HepG2 (cell line): ENCODE measurements at regions not wholly inside any gene's neighbourhood (a gene's known extent, or its start where the extent isn't known, plus 50 kb on each side); places are given as distances from the start of the nearest gene placed in this dataset.
A peak's percentile ranks its signal among the peaks of the same experiment; 100 is the strongest.

Source experiments
- ATAC-seq: fragments of 200-7000 bp; cut with Tn5 transposase; 3 replicates; pipeline ENCODE4 v1.9.1; 2020; ENCODE audit warnings: mild to moderate bottlenecking, moderate library complexity
- BruUV-seq: library from RNA; stranded (reverse); fragments of 400-500 nt; replicated peaks from 2 replicates; lab custom pipeline; 2021; lab: Mats Ljungman, UMichigan
- CTCF ChIA-PET: fragments of 300-600 bp; formaldehyde crosslinking; extraction: SDS; loops from one replicate; lab custom pipeline; 2021; ENCODE audit warnings: low total read pairs, inconsistent platforms, low intra/inter-chr PET ratio; lab: Yijun Ruan, JAX
- POLR2A ChIA-PET: fragments of 350-600 bp; sonication (Branson Sonifier 250); formaldehyde crosslinking; loops from one replicate; lab custom pipeline; 2020; ENCODE audit warnings: antibody characterized with exemption, inconsistent platforms; lab: Yijun Ruan, JAX
- DNase-seq: peaks from one replicate; pipeline ENCODE4 v3.0.0-alpha.2; 2015; ENCODE audit warnings: low spot score
- FAIRE-seq: peaks from 3 replicates; lab custom pipeline; 2011; peaks lifted over from hg19 to GRCh38; lab: Jason Lieb, UNC
- H2AFZ ChIP-seq: one replicate; pipeline ENCODE4 v1.6.1; 2011; ENCODE audit warnings: low read length, inconsistent platforms
- H3K27ac ChIP-seq: fragments of 300-600 bp; 3 replicates; pipeline ENCODE4 v1.8.0; 2011; ENCODE audit warnings: mixed run types, mild to moderate bottlenecking, mixed read lengths, low read length, inconsistent platforms; ENCODE audit not compliant: insufficient read depth; ENCODE audit errors: extremely low read length
- H3K27me3 ChIP-seq, 2 experiments: fragments of 200-600 bp in 1 of 2; 2 replicates in 1 of 2; 3 replicates in 1 of 2; pipeline versions ENCODE4 v1.6.0 to v1.8.0; 2011; ENCODE audit warnings: low read length in 2 of 2, mild to moderate bottlenecking in 2 of 2, moderate library complexity in 2 of 2, inconsistent platforms in 1 of 2; ENCODE audit not compliant: insufficient read depth in 2 of 2, control insufficient read depth in 1 of 2
- H3K36me3 ChIP-seq, 2 experiments: fragments of 200-600 bp in 1 of 2; replicated peaks in 1 of 2; 2 replicates in 1 of 2; 3 replicates in 1 of 2; pipeline versions ENCODE4 v1.5.1 to v1.8.0; 2011; ENCODE audit warnings: low read length in 2 of 2, inconsistent platforms in 1 of 2; ENCODE audit not compliant: insufficient read depth in 2 of 2, control insufficient read depth in 1 of 2
- H3K4me1 ChIP-seq: 2 replicates; pipeline ENCODE4 v1.5.1; 2012; ENCODE audit warnings: low read length, inconsistent platforms; ENCODE audit not compliant: insufficient read depth
- H3K4me2 ChIP-seq: 2 replicates; pipeline ENCODE4 v1.6.0; 2011; ENCODE audit warnings: low read depth, low read length, inconsistent platforms
- H3K4me3 ChIP-seq, 3 experiments: fragments of 200-600 bp in 1 of 3; sonication (generic), shearing (Covaris generic) in 1 of 3; replicated peaks in 1 of 3; 2 replicates each; pipeline ENCODE4 v1.5.1; 2011 to 2016; ENCODE audit warnings: low read length in 3 of 3, inconsistent platforms in 2 of 3, low read depth in 2 of 3, mild to moderate bottlenecking in 2 of 3, control low read depth in 1 of 3, mixed read lengths in 1 of 3; ENCODE audit not compliant: insufficient read depth in 1 of 3
- H3K79me2 ChIP-seq: one replicate; pipeline ENCODE4 v1.6.1; 2011; ENCODE audit warnings: low read length, inconsistent platforms; ENCODE audit not compliant: insufficient read depth
- H3K9ac ChIP-seq: 2 replicates; pipeline ENCODE4 v1.6.0; 2011; ENCODE audit warnings: mild to moderate bottlenecking, low read depth, low read length, inconsistent platforms; ENCODE audit not compliant: insufficient read depth
- H3K9me3 ChIP-seq: 2 replicates; pipeline ENCODE4 v1.5.1; 2012; ENCODE audit warnings: mild to moderate bottlenecking, low read length
- H4K20me1 ChIP-seq: 2 replicates; pipeline ENCODE4 v1.6.0; 2011; ENCODE audit warnings: inconsistent platforms, mild to moderate bottlenecking, low read length, moderate library complexity; ENCODE audit not compliant: insufficient read depth
- MAFF ChIP-seq: IDR thresholded peaks from 2 replicates; pipeline ENCODE4 v1.6.1; 2011; ENCODE audit warnings: low read depth, low read length, improper control_type of control experiment
- MAFK ChIP-seq, 2 experiments: IDR thresholded peaks in 1 of 2; conservative IDR thresholded peaks in 1 of 2; 2 replicates each; pipeline ENCODE4 v1.6.1; 2011; ENCODE audit warnings: improper control_type of control experiment in 2 of 2, low read length in 2 of 2
- WGBS: methylation state at CpG from one replicate; pipeline ENCODE4 v1.1.6; 2017; ENCODE audit warnings: low lambda C conversion rate; 5-methylcytosine and 5-hydroxymethylcytosine counted together
- in situ Hi-C: cut with HindIII; loops from 2 replicates; pipeline ENCODE4 v1.10.0; 2017; ENCODE audit warnings: low pct_unique_long_range_greater_than_20kb; ENCODE audit not compliant: extremely low pct_ligation_motif_present
- intact Hi-C: fragments of 100-400 bp; cut with micrococcal nuclease; formaldehyde crosslinking; loops from one replicate; pipeline ENCODE4 v1.10.0; 2022; ENCODE audit not compliant: unreplicated experiment
- TF ChIP-seq, protein P1 (sequence below): sonication (generic); formaldehyde crosslinking; IDR thresholded peaks from 2 replicates; pipeline ENCODE4 v1.5.0; 2020; ENCODE audit warnings: mild to moderate bottlenecking, missing genetic modification reagents
- TF ChIP-seq, protein P2 (sequence below): fragments of 450-650 bp; IDR thresholded peaks from 2 replicates; pipeline ENCODE4 v1.6.1; 2016
- TF ChIP-seq, protein P3 (sequence below), 2 experiments: sonication (generic) in 1 of 2; formaldehyde crosslinking in 1 of 2; IDR thresholded peaks; 2 replicates each; pipeline versions ENCODE4 v1.6.1 to v1.9.0; 2014 to 2022; ENCODE audit warnings: antibody characterized with exemption in 1 of 2, borderline replicate concordance in 1 of 2, inconsistent platforms in 1 of 2, low read depth in 1 of 2, missing genetic modification reagents in 1 of 2

DNA sequence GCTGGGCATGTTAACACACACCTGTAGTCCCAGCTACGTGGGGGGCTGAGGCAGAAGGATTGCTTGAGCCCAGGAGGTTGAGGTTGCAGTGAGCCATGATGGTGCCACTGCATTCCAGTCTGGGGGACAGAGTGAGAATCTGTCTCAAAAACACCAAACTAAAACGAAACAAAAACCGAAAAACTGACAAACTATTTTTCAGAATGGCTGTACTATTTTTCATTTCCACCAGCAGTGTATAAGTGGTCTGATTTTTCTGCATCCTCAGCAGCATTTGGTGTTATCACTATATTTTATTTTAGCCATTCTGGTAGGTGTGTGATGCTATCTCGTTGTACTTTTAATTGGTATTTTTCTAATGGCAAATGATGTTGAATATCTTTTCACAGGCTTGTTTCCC, 95.2 kb downstream of the PDCL3 start:
- Histone ChIP-seq H3K36me3 (no peaks in the 10 kb centered on the region), H3K4me2 (no peak overlapping the region), H4K20me1 (no peaks in the 10 kb centered on the region), H3K27ac (no peak overlapping the region), H3K27me3 (peaks cover under 1 to 49% of the 10 kb centered on the region in 2 experiments; a peak in 4 of 5 replicates), H2AFZ (no peak overlapping the region), H3K79me2 (no peaks in the 10 kb centered on the region), H3K9me3 (no peaks in the 10 kb centered on the region), H3K9ac (no peak overlapping the region), H3K4me3 (no peak overlapping the region), H3K4me1 (no peaks in the 10 kb centered on the region)
- 2% methylated on average over 4 of the region's 4 CpGs for WGBS
- FAIRE-seq = no peak
- no peak for DNase-seq
- POLR2A ChIA-PET = interaction anchor here (0.6 kb wide), 1 partner anchor 100 kb away, joined by 4 read pairs; no protein-coding TSS in a partner anchor
- in situ Hi-C loops = no loop called here
- intact Hi-C loops = no loop called here
- BruUV-seq = no TSS peak
- CTCF ChIA-PET = no interaction called here
- TF ChIP-seq MAFK (conservative IDR thresholded peaks at IDR 0.05 in 1 of 2, IDR thresholded peaks at IDR 0.05 in 1 of 2; ENCODE audit: low read length in 2 of 2) (peak in 1 of 2 experiments; percentile 37; a peak in 2 of 4 replicates), MAFF (peak; percentile 34)
- TF ChIP-seq, protein P1, sequence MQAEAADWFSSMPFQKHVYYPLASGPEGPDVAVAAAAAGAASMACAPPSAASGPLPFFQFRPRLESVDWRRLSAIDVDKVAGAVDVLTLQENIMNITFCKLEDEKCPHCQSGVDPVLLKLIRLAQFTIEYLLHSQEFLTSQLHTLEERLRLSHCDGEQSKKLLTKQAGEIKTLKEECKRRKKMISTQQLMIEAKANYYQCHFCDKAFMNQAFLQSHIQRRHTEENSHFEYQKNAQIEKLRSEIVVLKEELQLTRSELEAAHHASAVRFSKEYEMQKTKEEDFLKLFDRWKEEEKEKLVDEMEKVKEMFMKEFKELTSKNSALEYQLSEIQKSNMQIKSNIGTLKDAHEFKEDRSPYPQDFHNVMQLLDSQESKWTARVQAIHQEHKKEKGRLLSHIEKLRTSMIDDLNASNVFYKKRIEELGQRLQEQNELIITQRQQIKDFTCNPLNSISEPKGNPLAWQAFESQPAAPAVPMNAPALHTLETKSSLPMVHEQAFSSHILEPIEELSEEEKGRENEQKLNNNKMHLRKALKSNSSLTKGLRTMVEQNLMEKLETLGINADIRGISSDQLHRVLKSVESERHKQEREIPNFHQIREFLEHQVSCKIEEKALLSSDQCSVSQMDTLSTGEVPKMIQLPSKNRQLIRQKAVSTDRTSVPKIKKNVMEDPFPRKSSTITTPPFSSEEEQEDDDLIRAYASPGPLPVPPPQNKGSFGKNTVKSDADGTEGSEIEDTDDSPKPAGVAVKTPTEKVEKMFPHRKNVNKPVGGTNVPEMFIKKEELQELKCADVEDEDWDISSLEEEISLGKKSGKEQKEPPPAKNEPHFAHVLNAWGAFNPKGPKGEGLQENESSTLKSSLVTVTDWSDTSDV (CRISPR knock-in tag) = no peak
- no peak for ATAC-seq

DNA sequence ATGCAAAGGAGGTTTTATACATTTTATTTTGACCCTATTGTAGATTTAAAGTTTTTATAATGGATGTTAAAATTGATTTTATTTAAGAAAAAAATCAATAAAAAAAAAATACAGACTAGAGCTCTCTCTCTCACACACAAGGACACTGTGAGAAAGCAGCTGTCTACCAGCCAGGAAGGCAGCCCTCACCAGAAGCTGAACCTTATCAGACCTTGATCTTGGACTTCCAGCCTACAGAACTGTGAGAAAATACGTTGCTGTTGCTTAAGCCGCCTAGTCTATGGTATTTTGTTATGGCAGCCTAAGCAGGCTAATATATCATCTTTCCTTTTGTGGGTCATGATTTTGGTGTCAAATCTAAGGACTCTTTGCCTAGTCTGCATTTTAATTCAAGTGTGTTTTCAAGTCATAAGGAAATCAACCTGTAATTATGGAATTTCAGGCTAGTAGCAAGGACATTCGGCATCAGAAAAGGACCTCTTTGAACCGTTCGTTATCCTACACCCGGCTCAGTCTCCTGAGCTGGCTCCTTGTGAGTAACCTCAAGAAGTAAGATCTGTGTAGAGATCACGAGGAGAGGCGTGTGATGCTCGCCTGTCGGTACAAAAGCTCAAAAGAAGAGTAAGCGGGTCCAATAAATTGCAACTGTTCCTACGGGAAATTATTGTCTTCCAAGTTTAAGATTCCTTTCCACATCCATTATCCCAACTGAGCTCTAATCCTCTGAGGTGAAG, 98.2 kb downstream of the PDCL3 start:
- no TSS peak for BruUV-seq
- H3K4me1 ChIP-seq = no peaks in the 10 kb centered on the region
- no peak overlapping the region for H2AFZ ChIP-seq
- no peak for FAIRE-seq
- H3K9me3 ChIP-seq = no peaks in the 10 kb centered on the region
- no peaks in the 10 kb centered on the region for H3K79me2 ChIP-seq
- no peak overlapping the region for H3K27ac ChIP-seq
- no peaks in the 10 kb centered on the region for H4K20me1 ChIP-seq
- ChIA-PET CTCF (no interaction called here), POLR2A (no interaction called here)
- H3K4me2 ChIP-seq = no peak overlapping the region
- intact Hi-C loops = no loop called here
- WGBS = 46% methylated on average over 12 of the region's 12 CpGs
- no peak for ATAC-seq
- H3K27me3 ChIP-seq = peaks cover 5 to 56% of the 10 kb centered on the region in 2 experiments
- in situ Hi-C loops = no loop called here
- H3K9ac ChIP-seq = no peak overlapping the region
- H3K4me3 ChIP-seq = no peak overlapping the region
- no peak for DNase-seq
- H3K36me3 ChIP-seq = no peaks in the 10 kb centered on the region
- TF ChIP-seq, protein P2, sequence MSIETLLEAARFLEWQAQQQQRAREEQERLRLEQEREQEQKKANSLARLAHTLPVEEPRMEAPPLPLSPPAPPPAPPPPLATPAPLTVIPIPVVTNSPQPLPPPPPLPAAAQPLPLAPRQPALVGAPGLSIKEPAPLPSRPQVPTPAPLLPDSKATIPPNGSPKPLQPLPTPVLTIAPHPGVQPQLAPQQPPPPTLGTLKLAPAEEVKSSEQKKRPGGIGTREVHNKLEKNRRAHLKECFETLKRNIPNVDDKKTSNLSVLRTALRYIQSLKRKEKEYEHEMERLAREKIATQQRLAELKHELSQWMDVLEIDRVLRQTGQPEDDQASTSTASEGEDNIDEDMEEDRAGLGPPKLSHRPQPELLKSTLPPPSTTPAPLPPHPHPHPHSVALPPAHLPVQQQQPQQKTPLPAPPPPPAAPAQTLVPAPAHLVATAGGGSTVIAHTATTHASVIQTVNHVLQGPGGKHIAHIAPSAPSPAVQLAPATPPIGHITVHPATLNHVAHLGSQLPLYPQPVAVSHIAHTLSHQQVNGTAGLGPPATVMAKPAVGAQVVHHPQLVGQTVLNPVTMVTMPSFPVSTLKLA = no peak
- TF ChIP-seq, protein P3, sequence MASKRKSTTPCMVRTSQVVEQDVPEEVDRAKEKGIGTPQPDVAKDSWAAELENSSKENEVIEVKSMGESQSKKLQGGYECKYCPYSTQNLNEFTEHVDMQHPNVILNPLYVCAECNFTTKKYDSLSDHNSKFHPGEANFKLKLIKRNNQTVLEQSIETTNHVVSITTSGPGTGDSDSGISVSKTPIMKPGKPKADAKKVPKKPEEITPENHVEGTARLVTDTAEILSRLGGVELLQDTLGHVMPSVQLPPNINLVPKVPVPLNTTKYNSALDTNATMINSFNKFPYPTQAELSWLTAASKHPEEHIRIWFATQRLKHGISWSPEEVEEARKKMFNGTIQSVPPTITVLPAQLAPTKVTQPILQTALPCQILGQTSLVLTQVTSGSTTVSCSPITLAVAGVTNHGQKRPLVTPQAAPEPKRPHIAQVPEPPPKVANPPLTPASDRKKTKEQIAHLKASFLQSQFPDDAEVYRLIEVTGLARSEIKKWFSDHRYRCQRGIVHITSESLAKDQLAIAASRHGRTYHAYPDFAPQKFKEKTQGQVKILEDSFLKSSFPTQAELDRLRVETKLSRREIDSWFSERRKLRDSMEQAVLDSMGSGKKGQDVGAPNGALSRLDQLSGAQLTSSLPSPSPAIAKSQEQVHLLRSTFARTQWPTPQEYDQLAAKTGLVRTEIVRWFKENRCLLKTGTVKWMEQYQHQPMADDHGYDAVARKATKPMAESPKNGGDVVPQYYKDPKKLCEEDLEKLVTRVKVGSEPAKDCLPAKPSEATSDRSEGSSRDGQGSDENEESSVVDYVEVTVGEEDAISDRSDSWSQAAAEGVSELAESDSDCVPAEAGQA (IDR thresholded peaks at IDR 0.05; ENCODE audit: low read depth) = no peak
- TF ChIP-seq, protein P3 (CRISPR knock-in tag; IDR thresholded peaks at IDR 0.05; ENCODE audit: borderline replicate concordance) = no peak
